ENCODE measurements at regions not wholly inside any gene's neighbourhood (a gene's known extent, or its start where the extent isn't known, plus 50 kb on each side); places are given as distances from the start of the nearest gene placed in this dataset.

DNA sequence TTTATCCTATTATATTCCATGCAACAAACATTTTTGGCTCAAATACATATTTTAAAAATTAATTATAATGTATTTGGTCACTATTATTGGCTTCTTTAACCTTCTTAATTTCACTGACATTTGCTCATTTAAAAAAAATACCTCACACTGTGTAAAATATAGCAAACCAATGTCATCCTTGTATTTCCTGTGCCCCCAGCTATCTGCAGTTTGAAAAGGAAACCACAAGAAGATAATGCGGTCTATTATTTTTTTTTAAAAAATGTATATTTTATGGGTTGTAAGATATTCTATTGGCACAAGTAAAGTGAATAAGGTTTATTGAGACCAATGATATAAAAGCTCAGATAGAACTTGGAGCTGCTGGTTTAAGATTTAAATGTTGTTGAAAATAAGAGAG, 904.2 kb downstream of the SI start:
- Mint-ChIP-seq H3K27ac (no peak overlapping the region), H3K4me1 (no peaks in the 10 kb centered on the region), H3K36me3 (no peaks in the 10 kb centered on the region), H3K9me3 (peaks cover 0 to 15% (median 4%) of the 10 kb centered on the region in 9 donors), H3K4me3 (no peak overlapping the region), H3K27me3 (no peaks in the 10 kb centered on the region)
- POLR2A ChIA-PET = no interaction called here
- DNase-seq (no peak), ATAC-seq (no peak)

- no peak overlapping the region for H3K4me3 Mint-ChIP-seq
- ATAC-seq (no peak), DNase-seq (no peak)
- peaks cover 0 to 4% (median 0%) of the 10 kb centered on the region in 3 donors for H3K36me3 Mint-ChIP-seq
- no peaks in the 10 kb centered on the region for H3K4me1 Mint-ChIP-seq
- no peak overlapping the region for H3K27ac Mint-ChIP-seq
- peaks cover 5 to 48% (median 15%) of the 10 kb centered on the region in 9 donors for H3K9me3 Mint-ChIP-seq
- no peaks in the 10 kb centered on the region for H3K27me3 Mint-ChIP-seq
- POLR2A ChIA-PET = no interaction called here
These were observed 922.9 kb downstream of the SI start for GRCh38 chr3:164155400-164155799.

DNA sequence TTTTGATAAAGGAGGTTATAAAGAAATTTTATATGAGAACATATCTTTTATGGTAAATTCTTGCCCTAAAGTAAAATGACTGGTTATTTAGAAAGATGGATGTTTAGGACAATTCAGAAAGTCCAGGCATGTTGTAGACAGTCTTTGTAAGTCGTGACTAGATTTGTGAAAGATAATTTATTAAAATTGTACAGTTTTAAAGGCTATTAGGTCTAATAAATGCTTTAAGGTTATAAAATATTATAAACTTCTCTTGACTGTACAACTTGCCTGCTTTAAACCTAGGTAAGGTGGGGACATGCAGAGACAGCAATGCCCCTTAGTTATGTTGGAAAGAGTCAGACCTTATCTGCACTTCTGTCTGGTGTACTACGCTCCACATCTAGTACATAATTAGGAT, 933.5 kb downstream of the SI start:
- H3K36me3 Mint-ChIP-seq = no peaks in the 10 kb centered on the region
- H3K9me3 Mint-ChIP-seq = peaks cover 7 to 51% (median 29%) of the 10 kb centered on the region in 9 donors
- DNase-seq (no peak), ATAC-seq (no peak)
- H3K4me1 Mint-ChIP-seq = no peaks in the 10 kb centered on the region
- POLR2A ChIA-PET = no interaction called here
- H3K4me3 Mint-ChIP-seq = no peak overlapping the region
- H3K27ac Mint-ChIP-seq = no peak overlapping the region
- no peaks in the 10 kb centered on the region for H3K27me3 Mint-ChIP-seq

- Mint-ChIP-seq H3K36me3 (no peaks in the 10 kb centered on the region), H3K9me3 (peaks cover 0 to 16% (median 4%) of the 10 kb centered on the region in 9 donors), H3K27me3 (no peaks in the 10 kb centered on the region), H3K4me3 (no peak overlapping the region), H3K4me1 (no peaks in the 10 kb centered on the region), H3K27ac (no peak overlapping the region)
- no peak for ATAC-seq
- POLR2A ChIA-PET = no interaction called here
- DNase-seq = no peak
These were observed 945.4 kb downstream of the SI start for GRCh38 chr3:164132878-164133277.

DNA sequence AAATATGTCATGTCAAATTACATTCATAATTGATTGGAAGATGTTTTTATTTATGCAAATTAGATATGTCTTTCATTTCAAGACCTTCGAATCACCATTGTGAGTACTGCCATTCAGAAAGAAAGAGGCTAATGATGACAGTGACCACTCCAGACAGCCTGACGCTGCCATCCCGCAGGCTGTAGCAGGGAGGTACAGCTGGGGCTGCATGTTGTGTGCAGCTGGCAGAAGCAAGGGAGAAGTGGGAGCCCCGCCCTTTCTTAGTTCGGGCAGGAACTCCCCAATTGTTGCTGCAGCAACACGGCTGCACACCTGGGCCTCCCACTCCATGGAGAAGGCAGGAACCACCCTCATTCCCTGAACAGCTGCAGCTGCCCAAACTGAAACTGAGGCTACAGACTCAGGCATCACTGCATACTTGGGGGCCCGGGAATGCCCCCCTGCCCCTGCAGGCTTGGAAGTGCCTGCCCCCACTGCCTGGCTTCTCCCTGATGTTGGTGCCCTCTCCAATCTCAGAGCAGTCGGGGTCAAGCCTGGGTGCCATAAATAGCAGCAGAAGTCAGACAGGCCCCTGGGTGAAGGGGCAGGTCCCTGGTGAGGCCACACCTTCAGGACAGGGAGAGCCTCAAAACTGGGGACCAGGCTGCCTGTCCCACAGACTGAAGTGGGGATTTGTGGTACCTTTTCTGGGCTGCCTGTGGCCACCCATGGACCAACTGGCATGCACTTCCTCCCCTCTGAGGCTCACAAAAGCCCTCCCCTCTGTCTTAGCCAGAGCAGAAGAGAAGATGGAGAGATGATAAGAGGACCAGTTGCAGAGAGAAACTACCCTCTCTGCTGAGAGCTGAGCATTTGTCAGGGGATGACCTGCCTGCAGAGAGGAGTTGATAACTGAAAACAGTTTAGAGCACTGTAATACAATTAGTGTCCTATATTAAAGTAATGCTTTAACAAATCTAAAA, 964.6 kb downstream of the SI start:
- ATAC-seq (no peak), DNase-seq (peak in 1 of 10 donors; percentile 3)
- POLR2A ChIA-PET = no interaction called here
- H3K4me1 Mint-ChIP-seq = no peaks in the 10 kb centered on the region
- peaks cover 0 to 6% (median 0%) of the 10 kb centered on the region in 3 donors for H3K36me3 Mint-ChIP-seq
- no peaks in the 10 kb centered on the region for H3K27me3 Mint-ChIP-seq
- H3K27ac Mint-ChIP-seq = no peak overlapping the region
- no peak overlapping the region for H3K4me3 Mint-ChIP-seq
- H3K9me3 Mint-ChIP-seq = peaks cover 2 to 21% (median 12%) of the 10 kb centered on the region in 9 donors

DNA sequence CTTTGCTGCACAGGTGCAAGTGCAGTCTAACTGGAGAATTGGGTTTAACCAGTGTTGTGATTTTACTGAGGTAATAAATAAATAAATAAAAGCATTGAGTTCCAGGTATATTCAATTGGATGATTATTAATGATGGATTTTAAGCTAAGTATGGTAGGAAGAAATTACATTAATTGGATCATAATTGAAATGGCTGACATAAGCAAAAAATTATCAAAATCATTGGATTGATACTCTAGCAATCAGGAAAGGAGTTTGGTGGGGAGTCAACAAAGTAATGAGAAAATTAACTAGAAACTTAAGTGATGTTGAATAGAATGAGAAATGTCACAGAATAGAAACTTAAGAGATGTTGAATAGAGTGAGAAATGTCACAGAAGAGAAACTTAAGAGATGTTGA, 981.9 kb downstream of the SI start:
- peaks cover 0 to 6% (median 0%) of the 10 kb centered on the region in 3 donors for H3K36me3 Mint-ChIP-seq
- no peaks in the 10 kb centered on the region for H3K27me3 Mint-ChIP-seq
- H3K9me3 Mint-ChIP-seq = peaks cover 0 to 14% (median 5%) of the 10 kb centered on the region in 9 donors
- no peaks in the 10 kb centered on the region for H3K4me1 Mint-ChIP-seq
- H3K27ac Mint-ChIP-seq = no peak overlapping the region
- ATAC-seq = no peak
- no peak overlapping the region for H3K4me3 Mint-ChIP-seq
- POLR2A ChIA-PET = no interaction called here
- no peak for DNase-seq

GRCh38 chr3:164095949-164096348, 982.3 kb downstream of the SI start:
- POLR2A ChIA-PET = no interaction called here
- H3K9me3 Mint-ChIP-seq = peaks cover 0 to 18% (median 6%) of the 10 kb centered on the region in 9 donors
- peaks cover 0 to 6% (median 0%) of the 10 kb centered on the region in 3 donors for H3K36me3 Mint-ChIP-seq
- ATAC-seq = no peak
- no peak overlapping the region for H3K4me3 Mint-ChIP-seq
- no peak for DNase-seq
- H3K27me3 Mint-ChIP-seq = no peaks in the 10 kb centered on the region
- no peak overlapping the region for H3K27ac Mint-ChIP-seq
- no peaks in the 10 kb centered on the region for H3K4me1 Mint-ChIP-seq

DNA sequence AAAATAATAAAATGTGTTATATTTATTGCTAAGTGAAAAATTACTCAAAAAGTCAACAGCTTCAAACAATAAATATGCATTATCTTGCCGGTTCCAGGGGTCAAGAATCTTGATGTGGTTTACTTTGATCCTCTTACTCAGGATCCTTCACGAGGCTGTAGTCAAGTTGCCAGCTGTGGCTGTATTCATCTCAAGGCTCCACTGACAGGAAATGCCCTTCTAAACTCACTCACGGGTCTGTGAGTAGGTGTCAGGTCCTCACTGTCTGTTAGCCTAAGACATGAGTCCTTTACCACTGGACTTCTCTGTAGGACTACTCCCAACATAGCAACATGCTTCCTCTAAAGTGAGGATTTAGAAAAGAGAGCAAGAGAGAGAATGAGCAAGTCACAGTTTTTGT, 983.0 kb downstream of the SI start:
- Mint-ChIP-seq H3K36me3 (peaks cover 0 to 6% (median 0%) of the 10 kb centered on the region in 3 donors), H3K4me1 (no peaks in the 10 kb centered on the region), H3K9me3 (peaks cover 0 to 21% (median 9%) of the 10 kb centered on the region in 9 donors), H3K4me3 (no peak overlapping the region), H3K27me3 (no peaks in the 10 kb centered on the region), H3K27ac (no peak overlapping the region)
- POLR2A ChIA-PET = no interaction called here
- ATAC-seq (no peak), DNase-seq (no peak)

GRCh38 chr3:164094546-164094945, 983.8 kb downstream of the SI start:
- POLR2A ChIA-PET = no interaction called here
- Mint-ChIP-seq H3K4me1 (no peaks in the 10 kb centered on the region), H3K4me3 (no peak overlapping the region), H3K27me3 (no peaks in the 10 kb centered on the region), H3K9me3 (peaks cover 0 to 21% (median 9%) of the 10 kb centered on the region in 9 donors), H3K36me3 (peaks cover 0 to 6% (median 0%) of the 10 kb centered on the region in 3 donors), H3K27ac (no peak overlapping the region)
- ATAC-seq = no peak
- DNase-seq = no peak

DNA sequence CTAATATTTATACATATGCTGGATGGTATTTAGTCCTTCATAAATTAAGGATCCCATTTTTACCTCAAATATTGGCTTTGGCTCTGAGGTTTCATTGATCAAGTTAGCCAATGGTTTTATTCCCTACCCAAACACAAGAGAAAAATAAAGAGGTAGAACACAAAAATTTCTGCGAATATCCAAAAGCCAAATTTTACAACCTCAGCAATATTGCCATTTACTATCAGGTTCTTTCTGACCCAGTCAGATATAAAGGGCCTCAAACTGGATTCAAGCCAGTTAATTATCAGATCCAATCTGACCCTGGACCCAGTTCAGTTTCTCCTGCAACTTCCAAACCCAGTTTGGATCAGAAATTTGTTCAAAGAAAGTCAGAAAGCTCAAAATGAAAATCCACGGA, 998.1 kb downstream of the SI start:
- ATAC-seq (no peak), DNase-seq (no peak)
- POLR2A ChIA-PET = no interaction called here
- no peaks in the 10 kb centered on the region for H3K27me3 Mint-ChIP-seq
- no peaks in the 10 kb centered on the region for H3K4me1 Mint-ChIP-seq
- peaks cover 0 to 8% (median 4%) of the 10 kb centered on the region in 9 donors for H3K9me3 Mint-ChIP-seq
- H3K27ac Mint-ChIP-seq = no peak overlapping the region
- H3K36me3 Mint-ChIP-seq = no peaks in the 10 kb centered on the region
- no peak overlapping the region for H3K4me3 Mint-ChIP-seq

GRCh38 chr3:164064298-164064697, 1014.0 kb downstream of the SI start:
- H3K36me3 Mint-ChIP-seq = peaks cover 0 to 6% (median 0%) of the 10 kb centered on the region in 3 donors
- ATAC-seq (no peak), DNase-seq (no peak)
- POLR2A ChIA-PET = no interaction called here
- no peak overlapping the region for H3K27ac Mint-ChIP-seq
- no peaks in the 10 kb centered on the region for H3K4me1 Mint-ChIP-seq
- peaks cover 0 to 2% (median 0%) of the 10 kb centered on the region in 5 donors for H3K27me3 Mint-ChIP-seq
- peaks cover 0 to 21% (median 9%) of the 10 kb centered on the region in 9 donors for H3K9me3 Mint-ChIP-seq
- no peak overlapping the region for H3K4me3 Mint-ChIP-seq

- no peak for DNase-seq
- Mint-ChIP-seq H3K9me3 (peaks cover 3 to 21% (median 11%) of the 10 kb centered on the region in 9 donors), H3K4me3 (no peak overlapping the region), H3K36me3 (peaks cover 0 to 6% (median 0%) of the 10 kb centered on the region in 3 donors), H3K27me3 (no peaks in the 10 kb centered on the region), H3K27ac (no peak overlapping the region), H3K4me1 (no peaks in the 10 kb centered on the region)
- no peak for ATAC-seq
- POLR2A ChIA-PET = no interaction called here
These were observed 1017.4 kb downstream of the SI start for GRCh38 chr3:164060923-164061322.

- DNase-seq (no peak), ATAC-seq (no peak)
- H3K27ac Mint-ChIP-seq = no peak overlapping the region
- peaks cover 0 to 27% (median 2%) of the 10 kb centered on the region in 9 donors for H3K9me3 Mint-ChIP-seq
- H3K4me3 Mint-ChIP-seq = no peak overlapping the region
- POLR2A ChIA-PET = no interaction called here
- H3K4me1 Mint-ChIP-seq = no peaks in the 10 kb centered on the region
- no peaks in the 10 kb centered on the region for H3K36me3 Mint-ChIP-seq
- no peaks in the 10 kb centered on the region for H3K27me3 Mint-ChIP-seq
These were observed 1028.4 kb downstream of the SI start for GRCh38 chr3:164049847-164050246.

- no peaks in the 10 kb centered on the region for H3K27me3 Mint-ChIP-seq
- H3K4me3 Mint-ChIP-seq = no peak overlapping the region
- DNase-seq (no peak), ATAC-seq (no peak)
- no peak overlapping the region for H3K27ac Mint-ChIP-seq
- POLR2A ChIA-PET = no interaction called here
- H3K36me3 Mint-ChIP-seq = no peaks in the 10 kb centered on the region
- H3K9me3 Mint-ChIP-seq = peaks cover 0 to 22% (median 2%) of the 10 kb centered on the region in 9 donors
- H3K4me1 Mint-ChIP-seq = no peaks in the 10 kb centered on the region
These were observed 1029.8 kb downstream of the SI start for GRCh38 chr3:164048451-164048850.

Measured in naive thymus-derived CD8-positive, alpha-beta T cell (primary cell).